Endothelial cell of umbilical vein (primary cell): ENCODE measurements at regions not wholly inside any gene's neighbourhood (a gene's known extent, or its start where the extent isn't known, plus 50 kb on each side); places are given as distances from the start of the nearest gene placed in this dataset.

Source experiments
- BruUV-seq: library from RNA; stranded (reverse); fragments of 400-500 nt; replicated peaks from 2 replicates; lab custom pipeline; 2021; lab: Mats Ljungman, UMichigan
- CTCF ChIA-PET: fragments of 300-600, 350-600 bp; sonication (Branson Sonifier 250); formaldehyde crosslinking; loops from one replicate; lab custom pipeline; 2021; ENCODE audit warnings: antibody characterized with exemption, inconsistent platforms; lab: Charles Lee
- POLR2A ChIA-PET: fragments of 300-600, 350-600 bp; sonication (Branson Sonifier 250); formaldehyde crosslinking; loops from one replicate; lab custom pipeline; 2021; ENCODE audit warnings: antibody characterized with exemption, inconsistent platforms; lab: Charles Lee
- DNase-seq: peaks from one replicate; pipeline ENCODE4 v3.0.0-alpha.2; 2011; ENCODE audit warnings: low read depth, low spot score
- FAIRE-seq: peaks from 2 replicates; lab custom pipeline; 2011; peaks lifted over from hg19 to GRCh38; lab: Jason Lieb, UNC
- H2AFZ ChIP-seq: 2 replicates; pipeline ENCODE4 v1.6.0; 2012; ENCODE audit warnings: low read depth, low read length, control low read depth, inconsistent platforms
- H3K27ac ChIP-seq: 2 replicates; pipeline ENCODE4 v1.5.1; 2011; ENCODE audit warnings: low read depth, mild to moderate bottlenecking, control low read depth, low read length, moderate library complexity; ENCODE audit not compliant: insufficient read depth
- H3K27me3 ChIP-seq, 2 experiments: 2 replicates each; pipeline versions ENCODE4 v1.6.0 to v1.6.1; 2011; ENCODE audit warnings: low read length in 2 of 2, mixed read lengths in 1 of 2; ENCODE audit not compliant: control insufficient read depth in 2 of 2, insufficient read depth in 2 of 2
- H3K36me3 ChIP-seq, 2 experiments: 2 replicates in 1 of 2; 3 replicates in 1 of 2; pipeline ENCODE4 v1.5.1; 2011; ENCODE audit warnings: low read length in 2 of 2, mild to moderate bottlenecking in 1 of 2, moderate library complexity in 1 of 2; ENCODE audit not compliant: control insufficient read depth in 2 of 2, insufficient read depth in 2 of 2; ENCODE audit errors: extremely low read depth in 1 of 2
- H3K4me1 ChIP-seq: 3 replicates; pipeline ENCODE4 v1.5.1; 2011; ENCODE audit warnings: mild to moderate bottlenecking, low read length; ENCODE audit not compliant: control insufficient read depth, insufficient read depth; ENCODE audit errors: extremely low read depth
- H3K4me2 ChIP-seq: 2 replicates; pipeline ENCODE4 v1.6.1; 2011; ENCODE audit warnings: low read length, control low read depth, mixed read lengths; ENCODE audit not compliant: insufficient read depth
- H3K4me3 ChIP-seq, 3 experiments: fragments of 200-600 bp in 1 of 3; sonication (generic), shearing (Covaris generic) in 1 of 3; replicated peaks in 1 of 3; 2 replicates each; pipeline ENCODE4 v1.5.1; 2011 to 2016; ENCODE audit warnings: control low read depth in 3 of 3, low read length in 3 of 3, mild to moderate bottlenecking in 2 of 3, inconsistent platforms in 1 of 3, low read depth in 1 of 3, moderate library complexity in 1 of 3; ENCODE audit not compliant: insufficient read depth in 1 of 3
- H3K79me2 ChIP-seq: 2 replicates; pipeline ENCODE4 v1.6.0; 2012; ENCODE audit warnings: low read length, inconsistent platforms; ENCODE audit not compliant: control insufficient read depth, insufficient read depth
- H3K9ac ChIP-seq: replicated peaks from 2 replicates; pipeline ENCODE3; 2011; ENCODE audit warnings: low read length, control low read depth; ENCODE audit not compliant: insufficient read depth; ENCODE audit errors: extremely low read depth
- H3K9me1 ChIP-seq: replicated peaks from 3 replicates; pipeline ENCODE4 v1.6.0; 2011; ENCODE audit warnings: mild to moderate bottlenecking, low read length; ENCODE audit not compliant: control insufficient read depth, insufficient read depth; ENCODE audit errors: extremely low read depth
- H3K9me3 ChIP-seq: replicated peaks from 2 replicates; pipeline ENCODE4 v1.5.1; 2012; ENCODE audit warnings: low read length, inconsistent platforms; ENCODE audit not compliant: control insufficient read depth, insufficient read depth
- H4K20me1 ChIP-seq: replicated peaks from 2 replicates; pipeline ENCODE3; 2011; ENCODE audit warnings: mild to moderate bottlenecking, low read length; ENCODE audit not compliant: control insufficient read depth, insufficient read depth; ENCODE audit errors: extremely low read depth
- EZH2 ChIP-seq: IDR thresholded peaks from 2 replicates; pipeline ENCODE4 v1.6.1; 2012; ENCODE audit warnings: borderline replicate concordance, low read depth, mild to moderate bottlenecking, moderate library complexity, low read length, inconsistent platforms; ENCODE audit not compliant: severe bottlenecking
- FOS ChIP-seq: IDR thresholded peaks from 2 replicates; pipeline ENCODE4 v1.6.1; 2011; ENCODE audit warnings: mild to moderate bottlenecking, low read length, moderate library complexity, borderline replicate concordance; ENCODE audit not compliant: insufficient read depth
- GATA2 ChIP-seq: IDR thresholded peaks from 2 replicates; pipeline ENCODE4 v1.7.0; 2011; ENCODE audit warnings: low read depth, mild to moderate bottlenecking, moderate library complexity, mixed read lengths, low read length; ENCODE audit not compliant: insufficient read length, insufficient read depth
- JUN ChIP-seq: IDR thresholded peaks from 2 replicates; pipeline ENCODE4 v1.6.1; 2011; ENCODE audit warnings: borderline replicate concordance, low read depth; ENCODE audit not compliant: insufficient read length, insufficient read depth
- MAX ChIP-seq: IDR thresholded peaks from 2 replicates; pipeline ENCODE4 v1.6.1; 2011; ENCODE audit not compliant: insufficient read depth, insufficient read length
- MYC ChIP-seq: IDR thresholded peaks from one replicate; pipeline ENCODE4 v1.6.1; 2011; ENCODE audit warnings: mild to moderate bottlenecking, low read depth, low read length
- POLR2A ChIP-seq: IDR thresholded peaks from 2 replicates; pipeline ENCODE4 v1.6.1; 2012; ENCODE audit warnings: low read depth, mild to moderate bottlenecking, control low read depth, low read length
- POLR2AphosphoS5 ChIP-seq: IDR thresholded peaks from 2 replicates; pipeline ENCODE4 v1.6.1; 2012; ENCODE audit warnings: low read depth, mild to moderate bottlenecking, control low read depth, low read length, moderate library complexity; ENCODE audit not compliant: insufficient read depth
- dilution Hi-C: fragments of 300-500 bp; cut with MboI; formaldehyde crosslinking; loops from one replicate; pipeline ENCODE4 v1.15.0; 2019; ENCODE audit warnings: low sequenced_read_pairs; ENCODE audit not compliant: extremely low pct_ligation_motif_present
- intact Hi-C: fragments of 100-400 bp; cut with micrococcal nuclease; formaldehyde crosslinking; loops from one replicate; pipeline ENCODE4 v1.10.0; 2022
- TF ChIP-seq, protein P1 (sequence below), 2 donors: IDR thresholded peaks; 1 replicate in 1 of 2; 2 replicates in 1 of 2; pipeline ENCODE4 v1.5.1; 2011; ENCODE audit warnings: low read length in 2 of 2, mild to moderate bottlenecking in 2 of 2, moderate library complexity in 2 of 2, control low read depth in 1 of 2, inconsistent platforms in 1 of 2, low read depth in 1 of 2; ENCODE audit not compliant: insufficient read depth in 1 of 2; ENCODE audit errors: extremely low read depth in 1 of 2

DNA sequence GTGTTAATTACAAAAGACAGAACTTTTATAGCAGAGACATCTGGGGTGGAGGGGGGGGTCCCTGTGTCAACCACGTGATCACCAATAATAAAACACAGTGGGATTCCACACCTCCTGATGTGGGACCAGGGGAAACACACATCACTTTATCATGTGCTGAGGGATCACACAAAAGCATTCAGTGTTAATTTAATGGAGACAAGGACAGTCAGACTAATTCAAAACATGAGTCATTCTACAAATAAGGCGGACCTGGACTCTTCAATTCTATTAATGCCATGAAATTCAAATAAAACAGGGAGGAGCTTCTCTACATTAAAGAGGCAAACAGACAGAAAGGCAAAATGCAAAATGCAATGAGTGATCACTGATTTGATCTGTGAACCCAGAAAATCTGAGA is 67.3 kb upstream of the PFKP start:
- H3K4me2 ChIP-seq = no peak overlapping the region
- no peak overlapping the region for H3K4me3 ChIP-seq
- TF ChIP-seq, protein P1, sequence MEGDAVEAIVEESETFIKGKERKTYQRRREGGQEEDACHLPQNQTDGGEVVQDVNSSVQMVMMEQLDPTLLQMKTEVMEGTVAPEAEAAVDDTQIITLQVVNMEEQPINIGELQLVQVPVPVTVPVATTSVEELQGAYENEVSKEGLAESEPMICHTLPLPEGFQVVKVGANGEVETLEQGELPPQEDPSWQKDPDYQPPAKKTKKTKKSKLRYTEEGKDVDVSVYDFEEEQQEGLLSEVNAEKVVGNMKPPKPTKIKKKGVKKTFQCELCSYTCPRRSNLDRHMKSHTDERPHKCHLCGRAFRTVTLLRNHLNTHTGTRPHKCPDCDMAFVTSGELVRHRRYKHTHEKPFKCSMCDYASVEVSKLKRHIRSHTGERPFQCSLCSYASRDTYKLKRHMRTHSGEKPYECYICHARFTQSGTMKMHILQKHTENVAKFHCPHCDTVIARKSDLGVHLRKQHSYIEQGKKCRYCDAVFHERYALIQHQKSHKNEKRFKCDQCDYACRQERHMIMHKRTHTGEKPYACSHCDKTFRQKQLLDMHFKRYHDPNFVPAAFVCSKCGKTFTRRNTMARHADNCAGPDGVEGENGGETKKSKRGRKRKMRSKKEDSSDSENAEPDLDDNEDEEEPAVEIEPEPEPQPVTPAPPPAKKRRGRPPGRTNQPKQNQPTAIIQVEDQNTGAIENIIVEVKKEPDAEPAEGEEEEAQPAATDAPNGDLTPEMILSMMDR (IDR thresholded peaks at IDR 0.05; ENCODE audit: extremely low read depth in 1 of 2, insufficient read depth in 1 of 2, low read depth in 1 of 2, low read length in 2 of 2) = no peak
- no peak for TF ChIP-seq POLR2AphosphoS5
- TF ChIP-seq FOS = no peak
- TF ChIP-seq GATA2 = no peak
- no peak for TF ChIP-seq JUN
- TF ChIP-seq MAX = no peak
- no peak for TF ChIP-seq MYC
- TF ChIP-seq EZH2 = no peak
- TF ChIP-seq POLR2A = no peak
- intact Hi-C loops (no loop called here), dilution Hi-C loops (no loop called here)
- DNase-seq = no peak
- no peaks in the 10 kb centered on the region for H4K20me1 ChIP-seq
- H3K27ac ChIP-seq = no peak overlapping the region
- H3K79me2 ChIP-seq = no peaks in the 10 kb centered on the region
- H3K9me1 ChIP-seq = no peaks in the 10 kb centered on the region
- H3K9ac ChIP-seq = no peak overlapping the region
- CTCF ChIA-PET = interaction anchor here (1.1 kb wide), 1 partner anchor 72 kb away, joined by 3 read pairs; no protein-coding TSS in a partner anchor
- no TSS peak for BruUV-seq
- H2AFZ ChIP-seq = no peak overlapping the region
- no peaks in the 10 kb centered on the region for H3K4me1 ChIP-seq
- H3K9me3 ChIP-seq = no peaks in the 10 kb centered on the region
- H3K27me3 ChIP-seq = peaks cover under 1 to 2% of the 10 kb centered on the region in 2 experiments
- POLR2A ChIA-PET = no interaction called here
- H3K36me3 ChIP-seq = no peaks in the 10 kb centered on the region
- no peak for FAIRE-seq
